ENCODE measurements at regions not wholly inside any gene's neighbourhood (a gene's known extent, or its start where the extent isn't known, plus 50 kb on each side); places are given as distances from the start of the nearest gene placed in this dataset.

GRCh38 chr10:128751284-128751683 is 625.1 kb upstream of the MKI67 start:
- no peaks in the 10 kb centered on the region for H3K4me1 ChIP-seq (replicated peaks in 1 of 2; ENCODE audit: control insufficient read depth in 2 of 2, insufficient read depth in 2 of 2, low read length in 2 of 2)
- WGBS (ENCODE audit: insufficient coverage, low coverage, missing lambda C conversion rate) = 0% methylated on average over 5 of the region's 7 CpGs
- ATAC-seq (no peak), FAIRE-seq (no peak), DNase-seq (ENCODE audit: extremely low read depth in 1 of 4, low spot score in 3 of 4) (no peak)
- no peak overlapping the region for H3K4me2 ChIP-seq (ENCODE audit: insufficient read depth, low read length)
- BruUV-seq (replicated peaks) = no TSS peak
- no peak overlapping the region for H3K27ac ChIP-seq (ENCODE audit: extremely low read depth, low read depth, low read length)
- H2AFZ ChIP-seq (ENCODE audit: low read depth, low read length) = no peak overlapping the region
- no peaks in the 10 kb centered on the region for H3K79me2 ChIP-seq (ENCODE audit: control insufficient read depth, insufficient read depth, low read length)
- H3K9me1 ChIP-seq (ENCODE audit: control insufficient read depth, insufficient read depth, low read length) = no peaks in the 10 kb centered on the region
- no peak overlapping the region for H3K4me3 ChIP-seq
- no peaks in the 10 kb centered on the region for H3K9me3 ChIP-seq (replicated peaks; ENCODE audit: control insufficient read depth, insufficient read depth, low read depth, low read length)
- no peaks in the 10 kb centered on the region for H4K20me1 ChIP-seq (replicated peaks; ENCODE audit: control insufficient read depth, insufficient read depth, low read length)
- no peak for TF ChIP-seq ZNF174 (CRISPR knock-in tag; IDR thresholded peaks at IDR 0.05)
- TF ChIP-seq POLR2G (IDR thresholded peaks at IDR 0.05; ENCODE audit: low read depth, low read length) = no peak
- TF ChIP-seq, protein P1, sequence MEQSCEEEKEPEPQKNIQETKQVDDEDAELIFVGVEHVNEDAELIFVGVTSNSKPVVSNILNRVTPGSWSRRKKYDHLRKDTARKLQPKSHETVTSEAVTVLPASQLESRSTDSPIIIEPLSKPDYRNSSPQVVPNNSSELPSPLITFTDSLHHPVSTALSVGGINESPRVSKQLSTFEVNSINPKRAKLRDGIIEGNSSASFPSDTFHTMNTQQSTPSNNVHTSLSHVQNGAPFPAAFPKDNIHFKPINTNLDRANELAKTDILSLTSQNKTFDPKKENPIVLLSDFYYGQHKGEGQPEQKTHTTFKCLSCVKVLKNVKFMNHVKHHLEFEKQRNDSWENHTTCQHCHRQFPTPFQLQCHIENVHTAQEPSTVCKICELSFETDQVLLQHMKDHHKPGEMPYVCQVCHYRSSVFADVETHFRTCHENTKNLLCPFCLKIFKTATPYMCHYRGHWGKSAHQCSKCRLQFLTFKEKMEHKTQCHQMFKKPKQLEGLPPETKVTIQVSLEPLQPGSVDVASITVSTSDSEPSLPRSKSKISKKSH (CRISPR knock-in tag; IDR thresholded peaks at IDR 0.05) = no peak
- H3K9ac ChIP-seq (ENCODE audit: insufficient read depth in 1 of 2, low read depth in 2 of 2, low read length in 2 of 2) = no peak overlapping the region
- CTCF ChIA-PET (ENCODE audit: low intra/inter-chr PET ratio) = no interaction called here
- in situ Hi-C loops (cut with MboI) = no loop called here
- no peaks in the 10 kb centered on the region for H3K36me3 ChIP-seq (ENCODE audit: control insufficient read depth, insufficient read depth, low read length)
- H3K27me3 ChIP-seq (ENCODE audit: control insufficient read depth in 2 of 2, insufficient read depth in 2 of 2, low read length in 2 of 2) = peaks cover 15 to 54% of the 10 kb centered on the region in 2 experiments; a peak in 4 of 5 replicates
- intact Hi-C loops (cut with micrococcal nuclease) = no loop called here
- POLR2A ChIA-PET = interaction anchor here (0.7 kb wide), 1 partner anchor 851 kb away, joined by 3 read pairs; no protein-coding TSS in a partner anchor

GRCh38 chr10:128751851-128752250 is 625.6 kb upstream of the MKI67 start:
- peaks cover 14 to 54% of the 10 kb centered on the region in 2 experiments; a peak in 4 of 5 replicates for H3K27me3 ChIP-seq (ENCODE audit: control insufficient read depth in 2 of 2, insufficient read depth in 2 of 2, low read length in 2 of 2)

More at GRCh38 chr10:128751851-128752250, 625.6 kb upstream of the MKI67 start:
- WGBS (ENCODE audit: insufficient coverage, low coverage, missing lambda C conversion rate) = 15% methylated on average over 3 of the region's 3 CpGs
- Histone ChIP-seq H3K9ac (ENCODE audit: insufficient read depth in 1 of 2, low read depth in 2 of 2, low read length in 2 of 2) (no peak overlapping the region), H3K4me1 (replicated peaks in 1 of 2; ENCODE audit: control insufficient read depth in 2 of 2, insufficient read depth in 2 of 2, low read length in 2 of 2) (no peaks in the 10 kb centered on the region), H3K4me3 (no peak overlapping the region), H2AFZ (ENCODE audit: low read depth, low read length) (no peak overlapping the region), H3K36me3 (ENCODE audit: control insufficient read depth, insufficient read depth, low read length) (no peaks in the 10 kb centered on the region), H3K9me3 (replicated peaks; ENCODE audit: control insufficient read depth, insufficient read depth, low read depth, low read length) (no peaks in the 10 kb centered on the region), H3K27ac (ENCODE audit: extremely low read depth, low read depth, low read length) (no peak overlapping the region), H3K79me2 (ENCODE audit: control insufficient read depth, insufficient read depth, low read length) (no peaks in the 10 kb centered on the region), H3K9me1 (ENCODE audit: control insufficient read depth, insufficient read depth, low read length) (no peaks in the 10 kb centered on the region), H3K4me2 (ENCODE audit: insufficient read depth, low read length) (no peak overlapping the region), H4K20me1 (replicated peaks; ENCODE audit: control insufficient read depth, insufficient read depth, low read length) (no peaks in the 10 kb centered on the region)
- BruUV-seq (replicated peaks) = no TSS peak
- no peak for FAIRE-seq
- no peak for TF ChIP-seq EP300 (IDR thresholded peaks at IDR 0.05; ENCODE audit: low read length)
- no peak for TF ChIP-seq PHF8 (IDR thresholded peaks at IDR 0.05; ENCODE audit: borderline replicate concordance, low read length)
- no peak for TF ChIP-seq POLR2H (tag; IDR thresholded peaks at IDR 0.05; ENCODE audit: low read depth)
- TF ChIP-seq CXXC5 (CRISPR knock-in tag; IDR thresholded peaks at IDR 0.05) = no peak
- no peak for TF ChIP-seq MAFG (tag; conservative IDR thresholded peaks at IDR 0.05)
- TF ChIP-seq BRD9 (IDR thresholded peaks at IDR 0.05; ENCODE audit: low read depth, partially characterized antibody) = no peak
- in situ Hi-C loops (cut with MboI) (no loop called here), intact Hi-C loops (cut with micrococcal nuclease) (no loop called here)
- no peak for DNase-seq (ENCODE audit: extremely low read depth in 1 of 4, low spot score in 3 of 4)
- POLR2A ChIA-PET = no interaction called here
- CTCF ChIA-PET (ENCODE audit: low intra/inter-chr PET ratio) = no interaction called here
- ATAC-seq = no peak

Data from K562 (cell line).